A549 (cell line): ENCODE measurements at regions not wholly inside any gene's neighbourhood (a gene's known extent, or its start where the extent isn't known, plus 50 kb on each side); places are given as distances from the start of the nearest gene placed in this dataset.

Experiments
- JUN ChIP-seq, 2 experiments: fragments of >200 bp; sonication (Bioruptor Twin); formaldehyde crosslinking; IDR thresholded peaks; 2 replicates in 1 of 2; 3 replicates in 1 of 2; pipeline ENCODE4 v1.6.1; 2016 to 2017
- KDM1A ChIP-seq: fragments of 200-600 bp; sonication (generic); IDR thresholded peaks from 2 replicates; pipeline ENCODE4 v1.6.1; 2016; ENCODE audit warnings: low read depth, mild to moderate bottlenecking
- SMC3 ChIP-seq: fragments of >200 bp; sonication (Bioruptor Twin); formaldehyde crosslinking; IDR thresholded peaks from 3 replicates; pipeline ENCODE4 v1.6.1; 2018; ENCODE audit warnings: inconsistent platforms
- SREBF2 ChIP-seq: fragments of 450-650 bp; IDR thresholded peaks from 2 replicates; pipeline ENCODE4 v1.6.1; 2014; ENCODE audit warnings: mild to moderate bottlenecking, moderate library complexity

GRCh38 chr18:77876319-77876865 lies 626.7 kb downstream of the GALR1 start:
- TF ChIP-seq SMC3 (no peak), JUN (IDR thresholded peaks at IDR 0.05) (no peak), KDM1A (no peak), SREBF2 (no peak)
